SKM-1 (cell line): ENCODE measurements at regions not wholly inside any gene's neighbourhood (a gene's known extent, or its start where the extent isn't known, plus 50 kb on each side); places are given as distances from the start of the nearest gene placed in this dataset.
A peak's percentile ranks its signal among the peaks of the same experiment; 100 is the strongest.
"Not testable (repeated sequence)": the region's sequence is repeated elsewhere in the genome, so short reads cannot be mapped to it uniquely, and the experiment has no call there.

Experiments
- DNase-seq: peaks from one replicate; lab custom pipeline; 2025; ENCODE audit not compliant: unreplicated experiment; lab: John Stamatoyannopoulos, UW

GRCh38 chr3:40695848-40696247, 171.1 kb downstream of the ZNF621 start:
- no peak for DNase-seq

GRCh38 chr3:40698611-40699010, 173.9 kb downstream of the ZNF621 start:
- not testable (repeated sequence) for DNase-seq

- DNase-seq, result no peak
Measured at GRCh38 chr3:40701016-40701588, 176.3 kb downstream of the ZNF621 start.

GRCh38 chr3:40704224-40704623, 179.5 kb downstream of the ZNF621 start:
- DNase-seq, result no peak

- DNase-seq, result no peak
Measured at GRCh38 chr3:40705663-40706062, 180.9 kb downstream of the ZNF621 start.

- DNase-seq, result no peak
Measured at GRCh38 chr3:40713306-40713705, 188.5 kb downstream of the ZNF621 start.

- no peak for DNase-seq
Measured at GRCh38 chr3:40713795-40714194, 189.0 kb downstream of the ZNF621 start.

GRCh38 chr3:40714771-40715345, 190.1 kb downstream of the ZNF621 start:
- DNase-seq, result no peak

GRCh38 chr3:40715551-40715950, 190.8 kb downstream of the ZNF621 start:
- no peak for DNase-seq

GRCh38 chr3:40717471-40717870, 192.7 kb downstream of the ZNF621 start:
- DNase-seq, result no peak

- no peak for DNase-seq
Measured at GRCh38 chr3:40718209-40718608, 193.4 kb downstream of the ZNF621 start.

- DNase-seq, result peak; percentile 48
Measured at GRCh38 chr3:40718681-40719080, 193.9 kb downstream of the ZNF621 start.

- no peak for DNase-seq
Measured at GRCh38 chr3:40719660-40720287, 195.0 kb downstream of the ZNF621 start.

- no peak for DNase-seq
Measured at GRCh38 chr3:40720341-40720740, 195.6 kb downstream of the ZNF621 start.

- no peak for DNase-seq
Measured at GRCh38 chr3:40720863-40721262, 196.1 kb downstream of the ZNF621 start.

- DNase-seq, result no peak
Measured at GRCh38 chr3:40723083-40723660, 198.4 kb downstream of the ZNF621 start.

- DNase-seq, result no peak
Measured at GRCh38 chr3:40725031-40725430, 200.3 kb downstream of the ZNF621 start.

GRCh38 chr3:40731445-40731844, 206.7 kb downstream of the ZNF621 start:
- no peak for DNase-seq

GRCh38 chr3:40736943-40737342, 212.2 kb downstream of the ZNF621 start:
- no peak for DNase-seq

- no peak for DNase-seq
Measured at GRCh38 chr3:40737343-40737742, 212.6 kb downstream of the ZNF621 start.

GRCh38 chr3:40739971-40740370, 215.2 kb downstream of the ZNF621 start:
- no peak for DNase-seq

- no peak for DNase-seq
Measured at GRCh38 chr3:40741729-40742128, 217.0 kb downstream of the ZNF621 start.
